HG03432 (cell line): ENCODE measurements at regions not wholly inside any gene's neighbourhood (a gene's known extent, or its start where the extent isn't known, plus 50 kb on each side); places are given as distances from the start of the nearest gene placed in this dataset.
"Not testable (repeated sequence)": the region's sequence is repeated elsewhere in the genome, so short reads cannot be mapped to it uniquely, and the experiment has no call there.

Experiments
- ATAC-seq: cut with Tn5 transposase; IDR thresholded peaks from one replicate; pipeline ENCODE4 v1.9.1; 2021; ENCODE audit warnings: mild to moderate bottlenecking, moderate library complexity; ENCODE audit not compliant: unreplicated experiment

DNA sequence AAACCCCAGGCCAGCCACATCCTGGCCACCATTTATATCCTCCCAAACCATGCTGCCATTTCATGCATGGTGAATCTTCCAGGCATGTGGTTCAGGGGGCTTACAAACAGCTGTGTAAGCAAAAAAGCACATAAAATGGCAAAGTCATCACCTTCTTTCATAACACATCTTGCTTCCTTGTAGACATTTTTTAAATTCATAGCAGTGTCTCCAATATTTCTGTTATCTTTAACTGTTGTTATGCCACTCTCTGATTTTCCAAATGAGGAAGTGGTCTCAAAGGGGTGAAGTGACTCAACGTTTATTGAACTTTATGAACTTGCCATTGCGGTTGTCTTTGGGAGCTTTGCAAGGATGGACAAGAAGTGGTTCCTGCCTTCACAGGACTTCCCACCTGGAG, 264.4 kb downstream of the MEX3B start:
- ATAC-seq: no peak

DNA sequence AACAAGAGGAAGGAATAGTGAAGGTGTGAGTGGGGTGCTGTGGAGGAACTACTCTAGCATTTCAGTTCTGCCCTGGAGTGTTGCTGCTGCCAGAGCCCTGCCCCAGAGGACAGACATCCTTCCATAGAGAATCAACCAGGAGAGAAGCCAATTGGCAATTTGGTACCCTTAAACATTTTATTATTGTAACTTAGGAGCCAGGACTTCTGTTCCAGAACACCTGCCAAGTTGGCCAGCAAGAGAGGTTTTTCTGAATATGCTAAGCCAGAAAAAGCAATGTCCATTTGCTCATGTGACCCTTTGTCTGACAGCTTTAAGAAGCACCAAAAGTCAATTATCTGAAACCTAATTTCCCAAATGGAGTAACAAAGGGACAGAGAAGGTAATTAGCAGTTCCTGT, 264.9 kb downstream of the MEX3B start:
- no peak for ATAC-seq

DNA sequence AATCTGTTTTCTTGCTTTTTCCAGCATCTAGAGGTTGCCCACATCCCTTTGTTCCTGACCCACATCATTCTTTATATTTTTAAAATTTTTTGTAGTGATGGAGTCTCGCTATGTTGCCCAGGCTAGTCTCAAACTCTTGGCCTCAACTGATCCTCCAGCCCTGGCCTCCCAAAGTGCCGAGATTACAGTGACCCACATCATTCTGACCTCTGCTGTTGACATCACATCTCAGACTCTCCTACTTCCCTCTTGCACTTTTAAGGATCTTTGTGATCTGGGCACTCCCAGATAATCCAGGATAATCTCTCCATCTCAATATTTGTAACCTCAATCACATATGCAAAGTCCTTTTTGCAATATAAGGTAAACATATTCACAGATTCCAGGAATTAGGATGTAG, 266.6 kb downstream of the MEX3B start:
- no peak for ATAC-seq

DNA sequence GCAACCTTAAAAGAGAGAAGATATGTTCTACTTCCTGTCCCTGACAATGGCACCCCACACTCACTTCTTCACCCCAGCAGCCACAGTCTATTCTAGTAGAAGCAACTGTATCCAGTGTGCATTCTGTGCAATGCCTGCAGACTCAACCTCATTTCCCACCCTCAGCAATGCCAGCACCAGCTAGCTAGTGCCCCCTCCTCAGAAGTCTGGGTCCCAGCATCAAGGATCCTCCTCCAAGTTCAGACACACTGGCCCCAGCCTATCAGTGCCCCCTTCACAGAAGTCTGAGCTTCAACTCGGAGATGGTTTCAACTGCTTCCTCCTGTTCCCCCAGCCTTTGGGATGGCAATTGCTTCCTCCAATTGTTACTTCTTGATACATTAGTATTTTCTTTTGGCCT, 268.3 kb downstream of the MEX3B start:
- ATAC-seq: no peak

DNA sequence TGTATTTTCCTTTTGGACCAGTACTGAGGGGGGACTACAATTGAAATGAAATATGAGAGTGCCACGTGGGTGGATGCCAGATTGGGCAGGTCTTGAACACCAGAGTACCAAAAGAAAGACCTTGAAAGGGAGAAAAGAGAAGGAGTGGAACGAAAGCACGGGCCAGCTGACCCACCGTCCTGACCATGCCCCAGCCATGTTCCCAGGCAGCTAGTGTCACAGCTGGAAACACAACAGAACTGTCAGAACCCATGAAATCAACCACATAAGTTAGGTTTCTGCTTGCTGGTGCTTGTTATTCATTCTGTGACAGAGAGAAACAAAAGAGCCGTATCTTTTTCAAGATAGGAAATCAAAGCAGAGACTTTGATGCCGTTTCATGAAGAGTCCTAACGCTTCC, 268.8 kb downstream of the MEX3B start:
- no peak for ATAC-seq

DNA sequence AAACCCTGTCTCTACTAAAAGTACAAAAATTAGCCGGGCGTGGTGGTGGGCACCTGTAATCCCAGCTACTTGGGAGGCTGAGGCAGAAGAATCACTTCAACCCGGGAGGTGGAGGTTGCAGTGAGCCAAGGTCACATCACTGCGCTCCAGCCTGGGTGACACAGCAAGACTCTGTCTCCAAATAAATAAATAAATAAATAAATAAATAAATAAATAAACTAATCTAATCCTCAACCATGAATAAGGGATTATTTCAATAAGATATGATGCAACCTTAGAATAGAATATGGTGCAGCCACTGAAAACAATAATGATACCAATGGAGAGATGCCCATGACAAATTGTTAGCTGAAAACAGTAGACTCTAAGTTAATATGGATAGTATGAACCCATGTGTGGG, 270.0 kb downstream of the MEX3B start:
- not testable (repeated sequence) for ATAC-seq

DNA sequence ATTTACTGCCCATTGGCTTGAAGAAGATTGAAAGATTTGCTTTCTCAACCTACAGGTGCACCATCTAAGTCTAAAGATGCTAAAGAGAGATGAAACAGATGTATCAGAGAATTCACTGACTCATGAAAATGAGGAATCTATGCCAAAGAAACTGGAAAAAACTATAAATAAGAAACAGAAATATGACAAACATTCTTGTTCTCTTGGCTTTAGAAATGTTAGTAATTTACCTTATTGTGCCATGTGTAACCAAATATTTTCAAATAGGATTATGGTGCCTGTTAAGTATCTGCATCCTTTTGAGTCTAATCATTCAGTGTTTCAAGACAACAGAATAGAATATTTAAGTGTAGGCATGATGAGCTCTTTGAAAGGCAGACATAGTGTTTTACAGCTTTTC, 271.5 kb downstream of the MEX3B start:
- no peak for ATAC-seq

DNA sequence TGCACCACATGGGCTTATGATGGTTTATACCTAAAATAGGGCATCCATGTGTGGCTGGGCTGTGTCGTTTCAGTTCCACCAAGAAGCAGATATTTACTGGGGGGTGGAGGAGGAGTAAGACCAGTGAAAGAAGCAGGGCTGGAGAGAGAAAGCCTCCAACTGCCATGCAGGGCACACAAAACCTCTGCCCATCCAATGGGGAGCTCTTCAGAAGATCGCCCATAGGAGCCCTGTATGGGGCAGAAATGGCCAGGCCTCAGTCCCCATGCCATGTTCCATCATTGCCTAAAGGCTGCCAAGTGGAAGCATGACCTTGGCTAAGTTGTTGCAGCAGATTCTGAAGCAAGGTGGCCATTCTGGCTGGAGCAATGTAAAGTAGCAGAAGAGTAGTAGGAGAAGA, 277.0 kb downstream of the MEX3B start:
- ATAC-seq: no peak

DNA sequence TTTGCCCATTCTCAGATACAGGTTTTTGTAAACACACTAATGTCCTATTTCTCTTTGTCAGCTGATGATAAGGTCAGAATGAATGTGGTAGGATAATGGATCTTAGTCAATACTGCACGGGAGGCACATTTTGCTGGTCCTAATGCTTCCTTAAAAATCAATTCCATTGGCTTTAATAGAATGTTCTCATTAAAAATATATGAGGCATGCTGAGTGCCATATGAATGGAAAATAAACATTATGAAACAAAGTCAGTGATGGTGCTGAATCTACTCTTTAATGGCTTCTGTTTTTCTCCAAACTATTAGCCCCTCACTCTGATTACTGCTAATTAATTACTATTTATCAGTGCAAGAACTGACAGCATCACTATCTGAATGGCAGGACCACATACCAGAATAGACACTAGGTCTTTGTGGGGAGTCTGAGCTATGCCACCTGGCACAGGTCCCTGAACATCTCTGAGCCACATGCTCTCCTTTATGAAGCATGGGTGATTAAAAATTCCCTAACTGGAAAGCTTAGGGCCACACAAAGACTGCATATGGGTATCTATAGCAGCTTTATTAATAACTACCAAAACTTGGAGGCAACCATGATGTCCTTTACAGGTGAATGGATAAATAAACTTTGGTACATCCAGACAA, 278.9 kb downstream of the MEX3B start:
- ATAC-seq: no peak

DNA sequence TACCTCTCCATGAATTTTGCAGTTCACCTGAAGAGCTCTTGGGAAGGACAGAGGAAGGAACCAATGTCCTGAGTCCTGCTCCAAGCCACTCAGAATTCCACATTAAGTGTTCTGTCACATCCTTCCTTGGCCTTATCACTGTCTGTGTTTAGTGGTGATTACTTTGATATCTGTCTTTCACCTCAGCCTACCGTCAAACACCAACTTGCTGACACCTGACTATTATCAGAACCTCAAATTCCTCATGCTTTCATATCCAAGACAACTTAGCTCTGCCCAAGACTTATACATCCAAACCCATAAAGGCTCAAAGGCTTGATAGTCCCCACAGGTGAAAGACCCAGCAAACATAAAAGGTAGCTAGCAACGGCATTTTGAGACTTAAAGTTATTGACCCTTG, 280.0 kb downstream of the MEX3B start:
- no peak for ATAC-seq

DNA sequence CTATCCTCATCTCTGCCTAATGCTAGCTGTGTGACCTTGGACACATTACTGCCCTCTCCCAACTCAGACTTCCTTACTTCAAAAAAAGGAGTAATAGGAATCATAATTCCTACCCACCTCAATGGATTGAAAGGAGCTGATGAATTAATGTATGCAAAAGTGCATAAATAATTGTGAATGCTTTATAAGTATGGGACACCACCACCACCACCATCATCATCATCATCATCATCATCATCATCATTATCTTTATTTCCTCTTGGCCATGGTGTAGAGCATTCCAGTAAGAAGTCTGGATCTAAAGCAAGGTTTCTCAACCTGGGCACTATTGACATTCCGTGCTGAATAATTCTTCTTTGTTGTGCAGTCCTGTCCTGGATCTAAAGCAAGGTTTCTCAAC, 282.5 kb downstream of the MEX3B start:
- no peak for ATAC-seq

DNA sequence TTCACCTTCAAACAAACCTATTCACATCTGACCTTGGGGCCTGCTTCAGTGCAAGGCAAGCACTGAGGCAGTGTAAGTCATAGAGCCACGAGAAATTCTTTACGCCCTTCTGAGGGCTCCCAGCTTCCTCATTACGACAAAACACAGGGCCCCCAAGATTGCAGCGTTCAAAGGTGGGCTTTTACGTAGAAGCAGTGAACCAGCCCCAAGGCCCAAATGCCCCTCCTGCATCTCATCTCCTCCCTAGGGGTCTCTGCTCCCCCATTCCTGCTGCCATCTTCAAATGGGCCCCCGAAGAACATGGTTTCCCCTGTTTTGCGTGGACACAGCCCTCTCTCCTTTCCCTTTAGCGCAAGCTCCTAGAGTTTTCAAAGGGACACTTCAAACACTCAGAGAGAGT, 285.1 kb downstream of the MEX3B start:
- ATAC-seq: no peak

DNA sequence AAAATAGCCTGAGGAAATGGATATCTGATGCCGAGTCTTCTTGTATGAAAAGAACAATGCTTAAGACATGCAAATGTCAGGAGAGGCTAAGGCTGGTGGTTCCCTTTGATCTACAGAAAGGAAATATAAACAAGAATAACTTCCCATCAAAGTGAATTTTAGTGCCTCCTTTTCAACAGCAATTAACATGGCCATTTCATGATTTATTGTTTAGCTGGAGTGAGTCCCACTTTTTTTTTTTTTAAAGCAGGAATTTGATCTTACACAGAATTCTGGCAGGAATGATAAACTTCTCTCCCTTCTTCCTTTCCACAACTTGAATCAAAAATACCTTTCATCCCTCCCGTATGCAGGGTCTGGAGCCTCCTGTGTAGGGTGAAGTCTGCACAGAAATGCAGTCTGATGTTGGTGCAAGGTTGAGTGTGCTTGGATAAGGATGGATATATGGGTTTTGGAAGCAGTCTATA, 287.0 kb downstream of the MEX3B start:
- no peak for ATAC-seq

DNA sequence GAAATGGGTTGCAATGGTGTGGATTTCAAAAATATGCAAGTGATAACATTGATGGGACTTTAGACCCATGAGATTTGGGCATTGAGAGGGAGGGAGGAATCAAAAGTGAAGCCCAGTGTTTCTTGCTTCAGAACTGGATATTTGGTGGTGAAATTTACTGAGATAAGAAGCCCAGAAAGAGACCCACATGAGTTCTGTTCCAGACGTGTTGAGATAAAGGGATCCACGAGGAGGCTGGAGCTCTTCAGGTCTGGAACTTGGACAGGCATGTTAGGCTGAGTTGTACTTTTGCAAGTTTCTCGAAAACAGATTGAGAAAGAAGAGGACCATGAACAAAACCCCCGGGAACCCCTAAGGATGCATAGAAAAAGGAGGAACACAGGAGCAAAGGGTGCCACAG, 290.2 kb downstream of the MEX3B start:
- ATAC-seq: no peak

DNA sequence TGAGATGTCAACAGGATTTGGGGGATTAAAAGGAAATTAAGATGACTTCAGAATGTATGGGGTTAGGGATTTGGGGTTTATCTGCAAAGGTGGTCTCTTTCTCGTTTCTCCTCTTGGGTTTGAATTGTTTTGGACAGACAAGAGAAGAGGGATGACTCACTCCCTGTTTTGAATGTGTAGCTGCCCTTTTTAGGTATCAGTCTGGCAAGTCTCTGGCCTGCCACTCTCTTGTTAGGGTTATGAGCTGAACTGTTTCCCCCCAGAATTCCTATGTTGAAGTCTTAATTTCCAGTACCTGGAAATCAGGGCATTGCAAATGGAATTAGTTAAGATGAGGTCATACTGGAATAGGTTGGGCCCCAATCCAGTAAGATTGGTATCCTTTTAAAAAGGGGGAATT, 291.7 kb downstream of the MEX3B start:
- ATAC-seq: no peak

DNA sequence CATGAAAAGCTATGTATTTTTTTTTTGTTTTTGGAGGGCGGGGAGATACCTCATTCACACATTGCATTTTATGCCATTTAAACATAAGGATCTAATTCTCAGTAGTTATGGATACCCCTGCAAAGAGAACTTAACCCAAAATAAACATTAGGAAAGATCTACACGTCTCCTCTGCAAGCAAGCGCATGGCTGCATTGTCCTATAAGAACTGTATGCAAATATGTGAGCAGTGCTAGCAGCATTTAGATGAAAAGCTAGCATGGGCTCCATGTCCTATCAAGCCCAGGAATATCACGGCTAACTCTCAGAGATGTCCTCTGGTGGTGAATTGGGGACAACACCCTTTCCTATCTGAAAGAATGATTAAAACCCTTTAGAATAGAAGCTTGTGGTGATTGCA, 292.8 kb downstream of the MEX3B start:
- no peak for ATAC-seq

DNA sequence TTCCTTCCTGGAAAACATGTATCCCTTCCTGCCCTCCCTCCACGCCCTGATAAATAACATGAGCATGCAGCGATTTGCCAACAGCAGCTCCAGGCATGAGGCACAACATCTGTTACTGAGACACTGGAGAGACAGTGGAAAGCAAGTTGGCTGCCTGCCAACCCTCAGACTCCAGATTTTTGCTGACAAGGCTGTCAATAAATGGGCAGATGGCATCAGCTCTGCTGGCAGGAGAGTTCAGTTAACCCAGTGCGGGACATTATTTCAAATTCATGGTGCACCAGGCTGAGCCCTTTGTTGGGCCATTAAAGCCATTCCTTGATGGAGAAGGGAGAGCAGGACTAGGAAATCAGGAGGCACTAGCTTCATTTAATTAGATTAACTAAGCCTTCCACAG, 293.3 kb downstream of the MEX3B start:
- ATAC-seq: no peak

DNA sequence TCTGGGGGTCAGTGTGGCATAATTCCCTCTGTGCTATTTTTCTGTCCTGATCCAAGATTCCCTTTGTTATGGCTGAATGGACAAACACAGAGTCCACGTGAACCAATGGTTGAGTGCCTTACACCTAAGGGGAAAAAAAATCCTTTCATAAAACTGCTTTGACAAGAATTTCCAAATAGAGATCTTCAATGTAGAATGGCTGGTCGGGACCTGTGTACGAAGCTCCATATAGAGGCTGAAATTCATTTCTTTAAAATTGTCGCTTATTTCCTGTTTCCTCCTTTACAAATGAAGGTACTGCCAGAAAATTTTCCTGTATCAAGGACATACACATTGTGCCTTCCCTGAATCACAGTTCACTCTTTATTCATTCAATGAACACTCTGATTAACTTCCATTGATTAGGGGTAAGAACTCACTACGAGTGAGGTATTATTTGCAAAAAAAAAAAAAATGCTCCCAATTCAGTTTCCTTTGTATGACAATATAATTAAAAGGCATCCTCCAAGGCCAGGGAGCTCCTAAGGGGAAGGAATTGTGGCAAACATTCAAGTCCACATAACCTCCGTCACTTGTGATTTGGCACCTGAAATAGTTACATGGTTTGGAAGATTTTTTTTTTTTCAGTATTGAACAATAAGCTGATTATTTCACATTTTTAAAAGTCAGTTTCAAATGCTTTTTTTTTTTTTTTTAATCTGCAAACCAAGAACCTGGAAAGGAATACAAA, 293.8 kb downstream of the MEX3B start:
- ATAC-seq: no peak

DNA sequence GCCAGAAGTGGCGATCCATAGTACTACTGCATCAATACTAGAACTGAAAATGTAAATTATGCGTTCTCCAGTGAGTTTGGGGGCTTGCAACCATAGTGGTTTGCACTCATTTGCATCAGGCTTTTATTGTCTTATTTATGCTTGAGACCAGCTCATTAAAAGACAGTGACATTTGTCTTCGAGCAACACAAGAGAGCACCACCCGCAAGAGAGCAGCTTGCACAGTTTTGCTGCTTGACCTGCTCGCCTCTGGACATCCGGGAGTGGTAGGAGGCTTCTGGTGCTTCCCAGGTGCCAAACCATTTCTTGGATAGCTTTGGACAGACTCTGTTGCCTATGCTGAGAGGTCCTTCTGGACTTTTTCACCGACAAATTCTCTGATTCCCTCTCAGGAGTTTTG, 294.6 kb downstream of the MEX3B start:
- no peak for ATAC-seq

DNA sequence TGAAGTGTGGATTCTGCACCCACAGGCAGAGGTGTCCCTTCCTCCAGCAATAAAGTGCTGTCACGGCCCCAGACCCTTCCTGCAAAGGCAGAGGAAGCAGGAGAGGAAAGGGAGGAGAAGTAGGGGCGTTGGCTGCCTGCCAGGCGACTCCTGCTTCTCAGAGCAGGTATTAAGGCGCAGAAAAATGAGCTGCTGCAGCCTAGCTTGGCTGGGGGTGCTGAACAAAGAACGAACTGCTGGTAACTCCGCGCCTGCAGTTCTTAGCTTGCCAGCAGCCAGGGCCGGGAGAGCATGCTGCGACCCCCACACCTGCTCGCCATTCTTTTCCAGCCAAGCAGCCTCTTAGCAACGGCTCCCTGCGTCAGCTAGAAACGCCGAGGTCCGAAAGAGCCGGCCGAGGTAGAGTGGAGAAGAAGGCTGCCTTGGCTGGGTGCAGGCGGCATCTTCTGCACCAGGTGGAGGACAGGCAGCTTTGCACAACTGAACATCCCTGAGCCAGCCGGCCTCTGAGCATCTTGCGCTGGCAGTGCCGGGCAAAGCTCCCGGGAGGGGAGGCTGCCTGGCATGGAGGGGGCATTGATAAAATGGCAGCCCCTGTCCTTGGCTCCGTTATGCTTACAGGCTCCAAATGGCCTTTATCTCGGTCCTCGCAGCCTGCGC, 296.0 kb downstream of the MEX3B start:
- no peak for ATAC-seq

DNA sequence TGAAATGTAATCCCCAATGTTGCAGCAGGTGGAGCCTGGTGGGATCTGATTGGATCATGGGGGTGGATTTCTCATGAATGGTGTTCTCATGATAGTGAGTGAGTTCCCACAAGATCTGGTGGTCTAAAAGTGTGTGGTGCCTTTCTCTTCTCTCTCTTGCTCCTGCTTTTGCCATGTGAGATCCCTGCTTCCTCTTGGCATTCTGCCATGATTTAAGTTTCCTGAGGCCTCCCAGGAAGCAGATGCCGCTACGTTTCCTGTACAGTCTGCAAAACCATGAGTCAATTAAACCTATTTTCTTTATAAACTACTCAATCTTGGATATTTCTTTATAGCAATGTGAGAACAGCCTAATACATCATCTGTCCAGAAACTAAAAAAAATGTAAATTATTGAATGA, 298.3 kb downstream of the MEX3B start:
- ATAC-seq: no peak

DNA sequence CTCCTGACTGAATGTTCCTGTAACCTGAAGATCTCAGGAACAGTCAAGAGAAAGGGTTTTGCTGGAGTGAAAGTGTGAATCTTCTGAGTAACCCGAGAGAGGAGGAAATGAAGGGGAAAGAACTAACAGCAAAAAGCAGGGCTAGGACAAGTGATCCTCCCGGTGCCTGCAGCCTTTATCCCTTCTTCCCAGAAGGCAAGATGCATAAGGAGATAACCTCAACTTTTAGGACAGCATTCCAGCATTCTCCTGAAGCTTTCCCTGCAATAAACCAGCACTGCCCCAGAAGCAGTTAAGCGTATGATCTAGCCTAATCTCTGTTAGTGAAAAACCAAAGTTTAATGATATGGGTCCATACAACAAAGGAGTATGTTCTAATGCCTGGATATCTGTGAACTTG, 298.8 kb downstream of the MEX3B start:
- no peak for ATAC-seq
